ENCODE measurements at regions not wholly inside any gene's neighbourhood (a gene's known extent, or its start where the extent isn't known, plus 50 kb on each side); places are given as distances from the start of the nearest gene placed in this dataset.

GRCh38 chr3:5058471-5058951 is 63.6 kb upstream of the ARL8B start:
- TF ChIP-seq EZH2phosphoT487 (IDR thresholded peaks at IDR 0.05; ENCODE audit: insufficient read depth, low read depth), result no peak
- no peak for TF ChIP-seq EZH2 (IDR thresholded peaks at IDR 0.05; ENCODE audit: insufficient read depth, poor library complexity, severe bottlenecking)
